Gastroesophageal sphincter (tissue), 4 donors: ENCODE measurements at regions not wholly inside any gene's neighbourhood (a gene's known extent, or its start where the extent isn't known, plus 50 kb on each side); places are given as distances from the start of the nearest gene placed in this dataset.

Source experiments
- ATAC-seq: fragments of 150-250 bp; one replicate; pipeline ENCODE4 v1.9.1; 2016; ENCODE audit warnings: mild to moderate bottlenecking, moderate library complexity
- H3K27ac ChIP-seq, 4 donors: fragments of 200-600 bp; sonication (generic) in 3 of 4; 1 replicate in 3 of 4; 2 replicates in 1 of 4; pipeline ENCODE4 v1.5.1; 2016 to 2019
- H3K27me3 ChIP-seq: fragments of 200-600 bp; sonication (generic); one replicate; pipeline ENCODE4 v1.5.1; 2019
- H3K36me3 ChIP-seq, 2 donors: fragments of 200-600 bp; sonication (generic); one replicate each; pipeline ENCODE4 v1.5.1; 2019; ENCODE audit warnings: control low read depth in 1 of 2
- H3K4me1 ChIP-seq, 3 donors: fragments of 200-600 bp; sonication (generic); 1 replicate in 2 of 3; 2 replicates in 1 of 3; pipeline ENCODE4 v1.5.1; 2016 to 2019; ENCODE audit warnings: control low read depth in 2 of 3
- H3K4me3 ChIP-seq, 2 donors: fragments of 200-600 bp; sonication (generic); one replicate each; pipeline ENCODE4 v1.5.1; 2019; ENCODE audit warnings: mild to moderate bottlenecking in 1 of 2, moderate library complexity in 1 of 2
- H3K9me3 ChIP-seq, 3 donors: fragments of 200-600 bp; sonication (generic); one replicate each; pipeline ENCODE4 v1.5.1; 2017 to 2019; ENCODE audit warnings: control low read depth in 2 of 3
- CTCF ChIP-seq, 4 experiments: fragments of 200-600 bp in 2 of 4; fragments of 450-650 bp in 2 of 4; sonication (generic) in 1 of 4; IDR thresholded peaks; one replicate each; pipeline ENCODE4 v1.5.1; 2017 to 2019; ENCODE audit warnings: antibody characterized with exemption in 4 of 4, mild to moderate bottlenecking in 2 of 4, moderate library complexity in 2 of 4
- EP300 ChIP-seq: sonication (generic); formaldehyde crosslinking; IDR thresholded peaks from one replicate; pipeline ENCODE4 v1.6.1; 2017; ENCODE audit warnings: antibody characterized with exemption, mild to moderate bottlenecking
- POLR2A ChIP-seq, 2 donors: fragments of 450-650 bp; IDR thresholded peaks; one replicate each; pipeline ENCODE4 v1.6.1; 2017; ENCODE audit warnings: antibody characterized with exemption in 2 of 2, mild to moderate bottlenecking in 2 of 2, moderate library complexity in 1 of 2
- POLR2AphosphoS5 ChIP-seq: sonication (generic); formaldehyde crosslinking; IDR thresholded peaks from one replicate; pipeline ENCODE4 v1.6.1; 2017; ENCODE audit warnings: antibody characterized with exemption
- WGBS, 2 donors: methylation state at CpG; one replicate each; pipeline ENCODE4 v1.1.5; 2018; ENCODE audit warnings: low coverage in 1 of 2; 5-methylcytosine and 5-hydroxymethylcytosine counted together

GRCh38 chr4:151879705-151880445 is 119.1 kb upstream of the GATB start:
- no peak for TF ChIP-seq EP300
- Histone ChIP-seq H3K27me3 (no peaks in the 10 kb centered on the region), H3K4me1 (no peaks in the 10 kb centered on the region), H3K36me3 (no peaks in the 10 kb centered on the region), H3K27ac (no peak overlapping the region), H3K4me3 (no peak overlapping the region), H3K9me3 (no peaks in the 10 kb centered on the region)
- WGBS, 2 donors, result 60 to 67% methylated on average over 6 to 11 of the region's 11 CpGs
- ATAC-seq, result no peak

- H3K9me3 ChIP-seq, result no peaks in the 10 kb centered on the region
- TF ChIP-seq POLR2AphosphoS5 (no peak), POLR2A (IDR thresholded peaks at IDR 0.05) (no peak), CTCF (IDR thresholded peaks at IDR 0.05) (no peak), EP300 (no peak)
- 90% methylated on average over 3 of the region's 3 CpGs; no CpG with 5 or more reads in 1 of the 2 donors for WGBS, 2 donors
- H3K27ac ChIP-seq, result no peak overlapping the region
- no peaks in the 10 kb centered on the region for H3K27me3 ChIP-seq
- no peaks in the 10 kb centered on the region for H3K36me3 ChIP-seq
- H3K4me3 ChIP-seq, result no peak overlapping the region
- H3K4me1 ChIP-seq, result no peaks in the 10 kb centered on the region
- no peak for ATAC-seq
Measured at GRCh38 chr4:151876381-151876988, 115.7 kb upstream of the GATB start.

GRCh38 chr4:151874328-151874727 is 113.5 kb upstream of the GATB start:
- no peaks in the 10 kb centered on the region for H3K4me1 ChIP-seq
- H3K27me3 ChIP-seq, result no peaks in the 10 kb centered on the region
- TF ChIP-seq POLR2AphosphoS5 (no peak), CTCF (IDR thresholded peaks at IDR 0.05) (no peak), POLR2A (IDR thresholded peaks at IDR 0.05) (no peak), EP300 (no peak)
- no peaks in the 10 kb centered on the region for H3K36me3 ChIP-seq
- H3K9me3 ChIP-seq, result no peaks in the 10 kb centered on the region
- H3K4me3 ChIP-seq, result no peak overlapping the region
- no peak for ATAC-seq
- 72 to 75% methylated on average over 1 to 3 of the region's 3 CpGs for WGBS, 2 donors
- H3K27ac ChIP-seq, result no peak overlapping the region

- TF ChIP-seq CTCF (IDR thresholded peaks at IDR 0.05), result no peak
- TF ChIP-seq POLR2AphosphoS5, result no peak
- TF ChIP-seq EP300, result no peak
- no peak for TF ChIP-seq POLR2A (IDR thresholded peaks at IDR 0.05)
- H3K9me3 ChIP-seq, result peaks cover 0 to 7% (median 0%) of the 10 kb centered on the region in 3 donors
- no peak for ATAC-seq
- H3K4me3 ChIP-seq, result no peak overlapping the region
- no peaks in the 10 kb centered on the region for H3K27me3 ChIP-seq
- no peaks in the 10 kb centered on the region for H3K36me3 ChIP-seq
- no peak overlapping the region for H3K27ac ChIP-seq
- peaks cover 0 to 13% (median 0%) of the 10 kb centered on the region in 3 donors for H3K4me1 ChIP-seq
- 83 to 84% methylated on average over 2 to 3 of the region's 4 CpGs for WGBS, 2 donors
Measured at GRCh38 chr4:151866592-151866918, 105.7 kb upstream of the GATB start.

- TF ChIP-seq EP300, result no peak
- no peak for TF ChIP-seq POLR2AphosphoS5
- TF ChIP-seq POLR2A (IDR thresholded peaks at IDR 0.05), result no peak
- TF ChIP-seq CTCF (IDR thresholded peaks at IDR 0.05), result no peak
- Histone ChIP-seq H3K9me3 (peaks cover 0 to 7% (median 0%) of the 10 kb centered on the region in 3 donors), H3K4me1 (peaks cover 0 to 13% (median 0%) of the 10 kb centered on the region in 3 donors), H3K27me3 (no peaks in the 10 kb centered on the region), H3K27ac (no peak overlapping the region), H3K36me3 (no peaks in the 10 kb centered on the region), H3K4me3 (no peak overlapping the region)
- 49 to 63% methylated on average over 4 to 9 of the region's 9 CpGs for WGBS, 2 donors
- no peak for ATAC-seq
Measured at GRCh38 chr4:151865744-151866591, 105.2 kb upstream of the GATB start.
